ENCODE measurements at regions not wholly inside any gene's neighbourhood (a gene's known extent, or its start where the extent isn't known, plus 50 kb on each side); places are given as distances from the start of the nearest gene placed in this dataset.

GRCh38 chr14:98928418-98928817 is 343.6 kb downstream of the BCL11B start:
- no peaks in the 10 kb centered on the region for H3K4me1 Mint-ChIP-seq (ENCODE audit: low read depth, unreplicated experiment)
- intact Hi-C loops (cut with micrococcal nuclease; ENCODE audit: unreplicated experiment) = no loop called here
- no peaks in the 10 kb centered on the region for H3K27me3 ChIP-seq (replicated peaks; ENCODE audit: control insufficient read depth, insufficient read depth, low read length)

GRCh38 chr14:98931126-98931525 is 340.9 kb downstream of the BCL11B start:
- intact Hi-C loops (cut with micrococcal nuclease; ENCODE audit: unreplicated experiment) = no loop called here
- no peaks in the 10 kb centered on the region for H3K36me3 Mint-ChIP-seq (ENCODE audit: insufficient read depth, unreplicated experiment)
- H3K27me3 ChIP-seq (replicated peaks; ENCODE audit: control insufficient read depth, insufficient read depth, low read length) = no peaks in the 10 kb centered on the region
- H3K27me3 Mint-ChIP-seq (ENCODE audit: insufficient read depth, unreplicated experiment) = peaks cover 9% of the 10 kb centered on the region
- ChIA-PET CTCF (no interaction called here), POLR2A (no interaction called here)
- no peak overlapping the region for H3K27ac Mint-ChIP-seq (ENCODE audit: unreplicated experiment)
- H3K4me1 Mint-ChIP-seq (ENCODE audit: low read depth, unreplicated experiment) = no peaks in the 10 kb centered on the region
- DNase-seq = no peak
- BruUV-seq (replicated peaks) = no TSS peak
- no peaks in the 10 kb centered on the region for H3K9me3 ChIP-seq
- H3K4me3 Mint-ChIP-seq (ENCODE audit: unreplicated experiment) = no peak overlapping the region
- no peak for TF ChIP-seq CTCF (IDR thresholded peaks at IDR 0.05; ENCODE audit: insufficient read depth in 1 of 2, low read depth in 1 of 2, low read length in 1 of 2, severe bottlenecking in 1 of 2, unreplicated experiment in 1 of 2)
- H3K36me3 ChIP-seq (ENCODE audit: control insufficient read depth, insufficient read depth, low read length) = no peaks in the 10 kb centered on the region
- H3K9me3 Mint-ChIP-seq (ENCODE audit: unreplicated experiment) = no peaks in the 10 kb centered on the region
- H3K4me1 ChIP-seq = no peaks in the 10 kb centered on the region
- no peak overlapping the region for H3K4me3 ChIP-seq (ENCODE audit: low read depth, low read length)

More at GRCh38 chr14:98928418-98928817, 343.6 kb downstream of the BCL11B start:
- Mint-ChIP-seq H3K27ac (ENCODE audit: unreplicated experiment) (no peak overlapping the region), H3K27me3 (ENCODE audit: insufficient read depth, unreplicated experiment) (peaks cover 5% of the 10 kb centered on the region), H3K9me3 (ENCODE audit: unreplicated experiment) (no peaks in the 10 kb centered on the region), H3K36me3 (ENCODE audit: insufficient read depth, unreplicated experiment) (no peaks in the 10 kb centered on the region), H3K4me3 (ENCODE audit: unreplicated experiment) (no peak overlapping the region)
- Histone ChIP-seq H3K36me3 (ENCODE audit: control insufficient read depth, insufficient read depth, low read length) (no peaks in the 10 kb centered on the region), H3K4me1 (no peaks in the 10 kb centered on the region), H3K4me3 (ENCODE audit: low read depth, low read length) (no peak overlapping the region), H3K9me3 (no peaks in the 10 kb centered on the region)
- ChIA-PET POLR2A (no interaction called here), CTCF (no interaction called here)
- no peak for DNase-seq
- no TSS peak for BruUV-seq (replicated peaks)
- TF ChIP-seq CTCF (IDR thresholded peaks at IDR 0.05; ENCODE audit: insufficient read depth in 1 of 2, low read depth in 1 of 2, low read length in 1 of 2, severe bottlenecking in 1 of 2, unreplicated experiment in 1 of 2) = no peak

GRCh38 chr14:98931911-98932310 is 340.1 kb downstream of the BCL11B start:
- H3K27me3 ChIP-seq (replicated peaks; ENCODE audit: control insufficient read depth, insufficient read depth, low read length) = no peaks in the 10 kb centered on the region
- no TSS peak for BruUV-seq (replicated peaks)
- CTCF ChIA-PET = no interaction called here
- Mint-ChIP-seq H3K36me3 (ENCODE audit: insufficient read depth, unreplicated experiment) (no peaks in the 10 kb centered on the region), H3K27ac (ENCODE audit: unreplicated experiment) (no peak overlapping the region), H3K4me1 (ENCODE audit: low read depth, unreplicated experiment) (no peaks in the 10 kb centered on the region), H3K27me3 (ENCODE audit: insufficient read depth, unreplicated experiment) (peaks cover 13% of the 10 kb centered on the region), H3K4me3 (ENCODE audit: unreplicated experiment) (no peak overlapping the region), H3K9me3 (ENCODE audit: unreplicated experiment) (no peaks in the 10 kb centered on the region)
- no peak overlapping the region for H3K4me3 ChIP-seq (ENCODE audit: low read depth, low read length)
- TF ChIP-seq CTCF (IDR thresholded peaks at IDR 0.05; ENCODE audit: insufficient read depth in 1 of 2, low read depth in 1 of 2, low read length in 1 of 2, severe bottlenecking in 1 of 2, unreplicated experiment in 1 of 2) = no peak
- intact Hi-C loops (cut with micrococcal nuclease; ENCODE audit: unreplicated experiment) = no loop called here
- no peaks in the 10 kb centered on the region for H3K4me1 ChIP-seq
- no peaks in the 10 kb centered on the region for H3K36me3 ChIP-seq (ENCODE audit: control insufficient read depth, insufficient read depth, low read length)
- POLR2A ChIA-PET = no interaction called here
- no peak for DNase-seq
- no peaks in the 10 kb centered on the region for H3K9me3 ChIP-seq

Data from Caco-2 (cell line).